MCF 10A (cell line): ENCODE measurements at regions not wholly inside any gene's neighbourhood (a gene's known extent, or its start where the extent isn't known, plus 50 kb on each side); places are given as distances from the start of the nearest gene placed in this dataset.

Experiments used
- BruUV-seq: library from RNA; stranded (reverse); fragments of 400-500 nt; replicated peaks from 2 replicates; lab custom pipeline; 2021; lab: Mats Ljungman, UMichigan
- CTCF ChIA-PET: fragments of 300-600 bp; sonication (Branson Sonifier 250); formaldehyde crosslinking; extraction: SDS; loops from one replicate; lab custom pipeline; 2021; ENCODE audit warnings: antibody characterized with exemption, inconsistent platforms; lab: Yijun Ruan, JAX
- POLR2A ChIA-PET: fragments of 300-600, 350-650 bp; sonication (Branson Sonifier 250); formaldehyde crosslinking; extraction: SDS; loops from one replicate; lab custom pipeline; 2020; ENCODE audit warnings: antibody characterized with exemption, inconsistent platforms; lab: Yijun Ruan, JAX
- DNase-seq: peaks from one replicate; pipeline ENCODE4 v3.0.0-alpha.2; 2018; ENCODE audit not compliant: unreplicated experiment
- H3K27ac Mint-ChIP-seq: one replicate; pipeline ENCODE4 v1.8.0; 2022; ENCODE audit warnings: mild to moderate bottlenecking, low read depth, mixed read lengths; ENCODE audit not compliant: unreplicated experiment
- H3K27me3 Mint-ChIP-seq: one replicate; pipeline ENCODE4 v1.8.0; 2022; ENCODE audit warnings: mixed read lengths; ENCODE audit not compliant: insufficient read depth, unreplicated experiment
- H3K36me3 Mint-ChIP-seq: one replicate; pipeline ENCODE4 v1.8.0; 2022; ENCODE audit warnings: mild to moderate bottlenecking, moderate library complexity, mixed read lengths; ENCODE audit not compliant: insufficient read depth, unreplicated experiment
- H3K4me1 Mint-ChIP-seq: one replicate; pipeline ENCODE4 v1.8.0; 2022; ENCODE audit warnings: mixed read lengths; ENCODE audit not compliant: insufficient read depth, unreplicated experiment
- H3K4me3 Mint-ChIP-seq: one replicate; pipeline ENCODE4 v1.8.0; 2022; ENCODE audit warnings: mild to moderate bottlenecking, moderate library complexity, mixed read lengths; ENCODE audit not compliant: unreplicated experiment
- H3K9me3 Mint-ChIP-seq: one replicate; pipeline ENCODE4 v1.8.0; 2022; ENCODE audit warnings: mixed read lengths; ENCODE audit not compliant: unreplicated experiment
- CTCF ChIP-seq: fragments of 200-600 bp; IDR thresholded peaks from one replicate; pipeline ENCODE4 v1.8.0; 2022; ENCODE audit warnings: antibody characterized with exemption, mild to moderate bottlenecking; ENCODE audit not compliant: unreplicated experiment
- intact Hi-C: fragments of 100-400 bp; cut with micrococcal nuclease; formaldehyde crosslinking; loops from 2 replicates; pipeline ENCODE4 v1.14.1; 2022

- Mint-ChIP-seq H3K36me3 (no peaks in the 10 kb centered on the region), H3K4me3 (no peak overlapping the region), H3K27me3 (peaks cover 11% of the 10 kb centered on the region), H3K9me3 (peaks cover 1% of the 10 kb centered on the region), H3K27ac (no peak overlapping the region), H3K4me1 (no peaks in the 10 kb centered on the region)
- CTCF ChIA-PET = no interaction called here
- POLR2A ChIA-PET = no interaction called here
- BruUV-seq = no TSS peak
- no peak for DNase-seq
- intact Hi-C loops = no loop called here
- peak; percentile 19 for TF ChIP-seq CTCF
These were observed 70.8 kb downstream of the RTP5 start for GRCh38 chr2:241940329-241940728.

- intact Hi-C loops = no loop called here
- no peak for DNase-seq
- no peak overlapping the region for H3K27ac Mint-ChIP-seq
- no peak overlapping the region for H3K4me3 Mint-ChIP-seq
- H3K27me3 Mint-ChIP-seq = peaks cover 11% of the 10 kb centered on the region
- H3K36me3 Mint-ChIP-seq = no peaks in the 10 kb centered on the region
- no TSS peak for BruUV-seq
- CTCF ChIA-PET = interaction anchor here (2.1 kb wide), 1 partner anchor 9 kb away, joined by 9 read pairs; no protein-coding TSS in a partner anchor
- TF ChIP-seq CTCF = no peak
- peaks cover 8% of the 10 kb centered on the region for H3K9me3 Mint-ChIP-seq
- POLR2A ChIA-PET = no interaction called here
- H3K4me1 Mint-ChIP-seq = no peaks in the 10 kb centered on the region
These were observed 72.3 kb downstream of the RTP5 start for GRCh38 chr2:241941691-241942301.

- no peaks in the 10 kb centered on the region for H3K4me1 Mint-ChIP-seq
- no peaks in the 10 kb centered on the region for H3K36me3 Mint-ChIP-seq
- CTCF ChIA-PET = interaction anchor here (2.1 kb wide), 1 partner anchor 9 kb away, joined by 9 read pairs; no protein-coding TSS in a partner anchor
- H3K9me3 Mint-ChIP-seq = peaks cover 8% of the 10 kb centered on the region
- no TSS peak for BruUV-seq
- intact Hi-C loops = no loop called here
- no peak for TF ChIP-seq CTCF
- POLR2A ChIA-PET = no interaction called here
- H3K4me3 Mint-ChIP-seq = no peak overlapping the region
- no peak overlapping the region for H3K27ac Mint-ChIP-seq
- H3K27me3 Mint-ChIP-seq = peaks cover 11% of the 10 kb centered on the region
- DNase-seq = no peak
These were observed 73.1 kb downstream of the RTP5 start for GRCh38 chr2:241942416-241943208.

DNA sequence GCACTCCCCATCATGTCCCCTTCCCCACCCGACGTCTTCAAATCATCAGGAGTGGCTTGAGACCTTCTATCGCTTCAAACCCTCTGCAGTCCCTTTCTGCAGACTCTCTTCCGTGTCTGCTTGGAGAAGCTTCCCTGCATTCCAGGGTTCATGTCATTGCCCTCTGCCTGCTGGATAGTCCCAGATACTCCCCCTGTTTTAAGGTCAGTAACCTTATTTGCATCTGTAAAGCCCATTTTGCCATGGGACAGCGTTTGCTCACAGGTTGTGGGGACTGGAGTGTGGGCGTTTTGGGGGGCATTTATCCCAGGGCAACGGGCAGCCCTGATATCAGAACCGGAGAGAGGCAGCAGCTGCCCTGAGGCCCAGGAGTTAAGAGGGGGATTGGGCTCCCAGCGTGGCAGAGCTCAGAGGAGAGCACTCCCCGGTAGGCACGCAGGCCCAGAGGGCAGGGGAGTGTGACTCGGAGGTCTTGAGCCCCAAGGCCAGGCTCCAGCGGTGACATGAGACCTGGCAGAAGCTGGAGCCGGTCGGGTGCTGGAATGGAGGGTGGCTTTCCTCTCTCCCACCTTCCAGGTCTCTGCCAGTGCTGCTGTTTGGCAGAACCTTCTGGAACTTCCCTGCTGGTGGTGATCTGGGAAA is 73.8 kb downstream of the RTP5 start:
- intact Hi-C loops = no loop called here
- TF ChIP-seq CTCF = no peak
- no peak for DNase-seq
- ChIA-PET CTCF (no interaction called here), POLR2A (no interaction called here)
- BruUV-seq = no TSS peak
- Mint-ChIP-seq H3K9me3 (peaks cover 8% of the 10 kb centered on the region), H3K4me3 (no peak overlapping the region), H3K27me3 (peaks cover 18% of the 10 kb centered on the region), H3K27ac (no peak overlapping the region), H3K4me1 (no peaks in the 10 kb centered on the region), H3K36me3 (no peaks in the 10 kb centered on the region)
